OCI-LY3 (cell line): ENCODE measurements at regions not wholly inside any gene's neighbourhood (a gene's known extent, or its start where the extent isn't known, plus 50 kb on each side); places are given as distances from the start of the nearest gene placed in this dataset.
"Not testable (repeated sequence)": the region's sequence is repeated elsewhere in the genome, so short reads cannot be mapped to it uniquely, and the experiment has no call there.

Source experiments
- H2AFZ ChIP-seq: fragments of 200-600, 300-600 bp; shearing (Covaris generic); 2 replicates; pipeline ENCODE4 v1.6.0; 2014; ENCODE audit warnings: antibody characterized with exemption, low read depth, low read length
- H3K27ac ChIP-seq: fragments of 200-600, 300-600 bp; sonication (generic); 2 replicates; pipeline ENCODE4 v1.5.1; 2014; ENCODE audit warnings: mild to moderate bottlenecking, low read length, moderate library complexity, mixed read lengths
- H3K27me3 ChIP-seq: fragments of 200-600, 300-600 bp; sonication (generic); 2 replicates; pipeline ENCODE4 v1.6.1; 2014; ENCODE audit warnings: low read depth, low read length, mixed read lengths
- H3K36me3 ChIP-seq: fragments of 200-600, 300-600 bp; sonication (generic); replicated peaks from 2 replicates; pipeline ENCODE3; 2014; ENCODE audit warnings: low read depth, low read length, mixed read lengths
- H3K4me1 ChIP-seq: fragments of 300-600, 200-600 bp; sonication (generic); 2 replicates; pipeline ENCODE4 v1.6.1; 2014; ENCODE audit warnings: low read length, mixed read lengths
- H3K4me2 ChIP-seq: fragments of 200-600, 300-600 bp; sonication (generic); 2 replicates; pipeline ENCODE4 v1.6.1; 2014; ENCODE audit warnings: low read length, mixed read lengths
- H3K4me3 ChIP-seq: fragments of 300-600, 200-600 bp; sonication (generic); 2 replicates; pipeline ENCODE4 v1.5.1; 2014; ENCODE audit warnings: antibody characterized with exemption, mild to moderate bottlenecking, low read length, moderate library complexity
- H3K79me2 ChIP-seq: fragments of 300-600, 200-600 bp; shearing (Covaris generic); 2 replicates; pipeline ENCODE4 v1.6.1; 2014; ENCODE audit warnings: mild to moderate bottlenecking, low read length, mixed read lengths
- H3K9ac ChIP-seq: fragments of 300-600, 200-600 bp; shearing (Covaris generic); 2 replicates; pipeline ENCODE4 v1.6.0; 2014; ENCODE audit warnings: mild to moderate bottlenecking, low read length, moderate library complexity
- H3K9me3 ChIP-seq: fragments of 200-600, 300-600 bp; shearing (Covaris generic); 2 replicates; pipeline ENCODE4 v1.6.1; 2014; ENCODE audit warnings: low read length, mixed read lengths; ENCODE audit not compliant: insufficient read depth
- H4K20me1 ChIP-seq: fragments of 200-600, 300-600 bp; sonication (generic); 2 replicates; pipeline ENCODE4 v1.6.1; 2016; ENCODE audit warnings: low read length, mixed read lengths; ENCODE audit not compliant: insufficient read depth
- EZH2phosphoT487 ChIP-seq: fragments of 200-600 bp; shearing (Covaris generic); IDR thresholded peaks from 2 replicates; pipeline ENCODE4 v1.6.1; 2018; ENCODE audit warnings: antibody characterized with exemption, mixed run types, low read depth
- TF ChIP-seq, protein P1 (sequence below): fragments of 200-600, 300-600 bp; sonication (generic); IDR thresholded peaks from 2 replicates; pipeline ENCODE4 v1.5.1; 2014; ENCODE audit warnings: antibody characterized with exemption, low read length, low read depth

GRCh38 chr3:182424006-182424405, 369.3 kb upstream of the ATP11B start:
- no peaks in the 10 kb centered on the region for H3K27me3 ChIP-seq
- no peaks in the 10 kb centered on the region for H4K20me1 ChIP-seq
- no peaks in the 10 kb centered on the region for H3K79me2 ChIP-seq
- no peak overlapping the region for H3K4me2 ChIP-seq
- H3K27ac ChIP-seq = no peak overlapping the region
- TF ChIP-seq EZH2phosphoT487 = no peak
- TF ChIP-seq, protein P1, sequence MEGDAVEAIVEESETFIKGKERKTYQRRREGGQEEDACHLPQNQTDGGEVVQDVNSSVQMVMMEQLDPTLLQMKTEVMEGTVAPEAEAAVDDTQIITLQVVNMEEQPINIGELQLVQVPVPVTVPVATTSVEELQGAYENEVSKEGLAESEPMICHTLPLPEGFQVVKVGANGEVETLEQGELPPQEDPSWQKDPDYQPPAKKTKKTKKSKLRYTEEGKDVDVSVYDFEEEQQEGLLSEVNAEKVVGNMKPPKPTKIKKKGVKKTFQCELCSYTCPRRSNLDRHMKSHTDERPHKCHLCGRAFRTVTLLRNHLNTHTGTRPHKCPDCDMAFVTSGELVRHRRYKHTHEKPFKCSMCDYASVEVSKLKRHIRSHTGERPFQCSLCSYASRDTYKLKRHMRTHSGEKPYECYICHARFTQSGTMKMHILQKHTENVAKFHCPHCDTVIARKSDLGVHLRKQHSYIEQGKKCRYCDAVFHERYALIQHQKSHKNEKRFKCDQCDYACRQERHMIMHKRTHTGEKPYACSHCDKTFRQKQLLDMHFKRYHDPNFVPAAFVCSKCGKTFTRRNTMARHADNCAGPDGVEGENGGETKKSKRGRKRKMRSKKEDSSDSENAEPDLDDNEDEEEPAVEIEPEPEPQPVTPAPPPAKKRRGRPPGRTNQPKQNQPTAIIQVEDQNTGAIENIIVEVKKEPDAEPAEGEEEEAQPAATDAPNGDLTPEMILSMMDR = no peak
- H3K4me1 ChIP-seq = peaks cover 22% of the 10 kb centered on the region
- no peaks in the 10 kb centered on the region for H3K9me3 ChIP-seq
- H3K4me3 ChIP-seq = no peak overlapping the region
- H3K9ac ChIP-seq = no peak overlapping the region
- no peak overlapping the region for H2AFZ ChIP-seq
- H3K36me3 ChIP-seq = no peaks in the 10 kb centered on the region

GRCh38 chr3:182425926-182426718, 367.2 kb upstream of the ATP11B start:
- H3K4me3 ChIP-seq, H3K79me2 ChIP-seq, H3K4me2 ChIP-seq, H3K36me3 ChIP-seq, H2AFZ ChIP-seq, H4K20me1 ChIP-seq, H3K9me3 ChIP-seq, H3K9ac ChIP-seq, H3K27me3 ChIP-seq, H3K27ac ChIP-seq: not testable (repeated sequence)
- H3K4me1 ChIP-seq = peaks cover 18% of the 10 kb centered on the region

- H3K4me1 ChIP-seq, H2AFZ ChIP-seq, H3K4me2 ChIP-seq, H4K20me1 ChIP-seq, H3K9me3 ChIP-seq, H3K36me3 ChIP-seq, H3K27ac ChIP-seq, H3K27me3 ChIP-seq, H3K9ac ChIP-seq, H3K4me3 ChIP-seq, H3K79me2 ChIP-seq: not testable (repeated sequence)
Observed at GRCh38 chr3:182431972-182432371, 361.3 kb upstream of the ATP11B start.

DNA sequence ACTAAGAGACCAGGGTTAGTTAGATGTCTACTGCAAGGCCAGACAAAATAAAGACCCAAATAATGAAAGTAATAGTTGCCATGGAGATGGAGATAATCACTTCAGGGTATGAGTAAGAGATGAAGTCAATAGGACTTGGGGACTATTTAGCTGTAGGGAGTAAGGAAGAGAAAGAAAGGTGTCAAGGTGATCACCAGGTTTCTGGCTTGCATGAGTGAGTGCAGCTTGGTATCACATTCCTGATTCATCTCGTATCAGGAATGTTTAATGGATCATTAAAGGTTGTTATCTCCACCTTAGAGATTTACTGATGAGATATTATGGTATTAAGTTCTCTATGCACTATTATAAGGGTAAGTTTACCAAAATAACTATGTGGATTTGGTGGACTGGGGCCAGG, 357.4 kb upstream of the ATP11B start:
- Histone ChIP-seq H3K36me3 (no peaks in the 10 kb centered on the region), H3K4me1 (no peaks in the 10 kb centered on the region), H3K9ac (no peak overlapping the region), H3K27ac (no peak overlapping the region), H4K20me1 (no peaks in the 10 kb centered on the region), H2AFZ (no peak overlapping the region), H3K4me3 (no peak overlapping the region), H3K4me2 (no peak overlapping the region), H3K79me2 (no peaks in the 10 kb centered on the region), H3K27me3 (no peaks in the 10 kb centered on the region), H3K9me3 (no peaks in the 10 kb centered on the region)
- TF ChIP-seq EZH2phosphoT487 = no peak
- TF ChIP-seq, protein P1 = no peak

- TF ChIP-seq, protein P1 = no peak
- no peak for TF ChIP-seq EZH2phosphoT487
- Histone ChIP-seq H3K27ac (no peak overlapping the region), H3K27me3 (no peaks in the 10 kb centered on the region), H3K9ac (no peak overlapping the region), H3K79me2 (no peaks in the 10 kb centered on the region), H3K4me3 (no peak overlapping the region), H2AFZ (no peak overlapping the region), H3K4me2 (no peak overlapping the region), H3K36me3 (no peaks in the 10 kb centered on the region), H4K20me1 (no peaks in the 10 kb centered on the region), H3K4me1 (0 out of 2 replicates have a peak, but pooled peaks cover 2% of the 10 kb centered on the region), H3K9me3 (no peaks in the 10 kb centered on the region)
Observed at GRCh38 chr3:182436547-182436946, 356.8 kb upstream of the ATP11B start.
